A549 (cell line): ENCODE measurements at regions not wholly inside any gene's neighbourhood (a gene's known extent, or its start where the extent isn't known, plus 50 kb on each side); places are given as distances from the start of the nearest gene placed in this dataset.

ENCODE experiments used
- ATAC-seq, 2 experiments: fragments of 200-7000 bp in 1 of 2; fragments of >200 bp in 1 of 2; cut with Nextera tagmentation in 1 of 2; cut with Tn5 transposase in 1 of 2; 3 replicates each; pipeline versions ENCODE4 v1.8.0 to v1.9.1; 2018 to 2020; ENCODE audit warnings: mild to moderate bottlenecking in 1 of 2, moderate library complexity in 1 of 2
- CTCF ChIA-PET: fragments of 300-600 bp; sonication (Branson Sonifier 250); formaldehyde crosslinking; extraction: SDS; loops from one replicate; lab custom pipeline; 2021; ENCODE audit warnings: antibody characterized with exemption, inconsistent platforms; lab: Yijun Ruan, JAX
- POLR2A ChIA-PET: fragments of 350-600 bp; formaldehyde crosslinking; extraction: SDS; loops from one replicate; lab custom pipeline; 2021; ENCODE audit warnings: antibody characterized with exemption, inconsistent platforms; lab: Yijun Ruan, JAX
- DNase-seq, 2 experiments: peaks; one replicate each; pipeline versions ENCODE4 v3.0.0 to v3.0.0-alpha.2; 2011 to 2016; ENCODE audit warnings: low read depth in 1 of 2, low spot score in 1 of 2
- FAIRE-seq: peaks from 2 replicates; lab custom pipeline; 2011; peaks lifted over from hg19 to GRCh38; lab: Jason Lieb, UNC
- H3K27ac ChIP-seq, 2 experiments: fragments of >200 bp; sonication (Bioruptor Twin); formaldehyde crosslinking; 3 replicates each; pipeline ENCODE4 v1.5.1; 2016 to 2017
- H3K4me1 ChIP-seq: fragments of >200 bp; sonication (Bioruptor Twin); formaldehyde crosslinking; 3 replicates; pipeline ENCODE4 v1.6.1; 2016
- H3K4me2 ChIP-seq: fragments of >200 bp; sonication (Bioruptor Twin); formaldehyde crosslinking; 3 replicates; pipeline ENCODE4 v1.6.1; 2016
- H3K4me3 ChIP-seq: fragments of >200 bp; sonication (Bioruptor Twin); formaldehyde crosslinking; 3 replicates; pipeline ENCODE4 v1.5.1; 2016
- H3K9me3 ChIP-seq: fragments of >200 bp; sonication (Bioruptor Twin); formaldehyde crosslinking; 3 replicates; pipeline ENCODE4 v1.6.1; 2016
- BHLHE40 ChIP-seq: IDR thresholded peaks from 2 replicates; pipeline ENCODE4 v1.6.1; 2012; ENCODE audit warnings: low read depth, low read length, inconsistent platforms
- E2F6 ChIP-seq: IDR thresholded peaks from 2 replicates; pipeline ENCODE4 v1.6.1; 2012; ENCODE audit warnings: low read depth, borderline replicate concordance
- EHMT2 ChIP-seq: fragments of 200-600 bp; sonication (generic); IDR thresholded peaks from 2 replicates; pipeline ENCODE4 v1.6.1; 2016; ENCODE audit warnings: antibody characterized with exemption, low read depth, mild to moderate bottlenecking, moderate library complexity
- EP300 ChIP-seq, 2 experiments: fragments of >200 bp; sonication (Bioruptor Twin); formaldehyde crosslinking; IDR thresholded peaks; 2 replicates in 1 of 2; 3 replicates in 1 of 2; pipeline ENCODE4 v1.6.1; 2016 to 2017
- GATA3 ChIP-seq: IDR thresholded peaks from 2 replicates; pipeline ENCODE4 v1.6.1; 2012; ENCODE audit warnings: borderline replicate concordance
- HDAC2 ChIP-seq: fragments of 200-600 bp; sonication (generic); IDR thresholded peaks from 2 replicates; pipeline ENCODE4 v1.6.1; 2016
- HES2 ChIP-seq: fragments of >200 bp; sonication (Bioruptor Twin); formaldehyde crosslinking; IDR thresholded peaks from 2 replicates; pipeline ENCODE4 v1.6.1; 2016
- HOXB5 ChIP-seq: fragments of 250-450 bp; sonication (Bioruptor Pico); IDR thresholded peaks from 2 replicates; pipeline ENCODE4 v1.5.0; 2020; ENCODE audit warnings: mild to moderate bottlenecking, moderate library complexity
- JUNB ChIP-seq: fragments of >200 bp; sonication (Bioruptor Twin); formaldehyde crosslinking; IDR thresholded peaks from 2 replicates; pipeline ENCODE4 v1.6.1; 2016
- KDM5A ChIP-seq: fragments of 200-600 bp; sonication (generic); IDR thresholded peaks from 2 replicates; pipeline ENCODE4 v1.6.1; 2016; ENCODE audit warnings: antibody characterized with exemption, mild to moderate bottlenecking
- MAFK ChIP-seq: fragments of 450-650 bp; IDR thresholded peaks from 2 replicates; pipeline ENCODE4 v1.6.1; 2014; ENCODE audit not compliant: partially characterized antibody
- MAZ ChIP-seq: fragments of 150-350 bp; IDR thresholded peaks from 2 replicates; pipeline ENCODE4 v1.6.1; 2014; ENCODE audit warnings: antibody characterized with exemption, low read depth, low read length, borderline replicate concordance
- NFE2L2 ChIP-seq: fragments of 150-350 bp; conservative IDR thresholded peaks from 2 replicates; pipeline ENCODE4 v1.6.1; 2014; ENCODE audit warnings: low read length
- NPAS2 ChIP-seq: fragments of 250-450 bp; sonication (Bioruptor Pico); IDR thresholded peaks from 2 replicates; pipeline ENCODE4 v1.8.0; 2022; ENCODE audit warnings: mild to moderate bottlenecking, moderate library complexity, borderline replicate concordance
- PHF8 ChIP-seq: fragments of 200-600 bp; sonication (generic); IDR thresholded peaks from 2 replicates; pipeline ENCODE4 v1.6.1; 2016; ENCODE audit warnings: low read depth, mild to moderate bottlenecking, antibody characterized with exemption, moderate library complexity, borderline replicate concordance
- POLR2AphosphoS2 ChIP-seq: conservative IDR thresholded peaks from 2 replicates; pipeline ENCODE4 v1.6.1; 2012; ENCODE audit warnings: low read length, improper control_type of control experiment, inconsistent platforms
- RAD21 ChIP-seq, 2 experiments: fragments of >200 bp in 1 of 2; sonication (Bioruptor Twin) in 1 of 2; formaldehyde crosslinking in 1 of 2; IDR thresholded peaks in 1 of 2; conservative IDR thresholded peaks in 1 of 2; 2 replicates in 1 of 2; 3 replicates in 1 of 2; pipeline ENCODE4 v1.6.1; 2012 to 2018; ENCODE audit warnings: inconsistent platforms in 1 of 2
- RARB ChIP-seq: fragments of 250-450 bp; sonication (Bioruptor Pico); IDR thresholded peaks from 2 replicates; pipeline ENCODE4 v1.8.0; 2021; ENCODE audit warnings: mild to moderate bottlenecking, moderate library complexity
- RCOR1 ChIP-seq: fragments of 150-350 bp; IDR thresholded peaks from 2 replicates; pipeline ENCODE4 v1.6.1; 2014; ENCODE audit warnings: antibody characterized with exemption, low read length, low read depth
- REST ChIP-seq: fragments of 200-600 bp; sonication (generic); IDR thresholded peaks from 2 replicates; pipeline ENCODE4 v1.6.1; 2016; ENCODE audit warnings: antibody characterized with exemption, mild to moderate bottlenecking, moderate library complexity
- SREBF2 ChIP-seq: fragments of 450-650 bp; IDR thresholded peaks from 2 replicates; pipeline ENCODE4 v1.6.1; 2014; ENCODE audit warnings: mild to moderate bottlenecking, moderate library complexity
- TP53 ChIP-seq: fragments of 250-450 bp; sonication (Bioruptor Pico); IDR thresholded peaks from 2 replicates; pipeline ENCODE4 v1.5.0; 2021; ENCODE audit warnings: mild to moderate bottlenecking, moderate library complexity
- ZNF302 ChIP-seq: fragments of 250-450 bp; sonication (Bioruptor Pico); IDR thresholded peaks from 2 replicates; pipeline ENCODE4 v1.9.0; 2021; ENCODE audit warnings: inconsistent platforms, mild to moderate bottlenecking, moderate library complexity
- ZSCAN20 ChIP-seq: fragments of 250-450 bp; sonication (Bioruptor Pico); IDR thresholded peaks from 2 replicates; pipeline ENCODE4 v1.8.0; 2022; ENCODE audit warnings: mild to moderate bottlenecking, moderate library complexity
- WGBS: methylation state at CpG from one replicate; pipeline ENCODE4 v1.1.6; 2017; ENCODE audit errors: missing lambda C conversion rate; 5-methylcytosine and 5-hydroxymethylcytosine counted together
- TF ChIP-seq, protein P1 (sequence below): fragments of 250-450 bp; sonication (Bioruptor Pico); IDR thresholded peaks from 2 replicates; pipeline ENCODE4 v1.5.0; 2021; ENCODE audit warnings: mild to moderate bottlenecking, moderate library complexity, borderline replicate concordance
- TF ChIP-seq, protein P2 (sequence below): fragments of 450-650 bp; IDR thresholded peaks from 2 replicates; pipeline ENCODE4 v1.6.1; 2014; ENCODE audit warnings: antibody characterized with exemption

- TF ChIP-seq, protein P1, sequence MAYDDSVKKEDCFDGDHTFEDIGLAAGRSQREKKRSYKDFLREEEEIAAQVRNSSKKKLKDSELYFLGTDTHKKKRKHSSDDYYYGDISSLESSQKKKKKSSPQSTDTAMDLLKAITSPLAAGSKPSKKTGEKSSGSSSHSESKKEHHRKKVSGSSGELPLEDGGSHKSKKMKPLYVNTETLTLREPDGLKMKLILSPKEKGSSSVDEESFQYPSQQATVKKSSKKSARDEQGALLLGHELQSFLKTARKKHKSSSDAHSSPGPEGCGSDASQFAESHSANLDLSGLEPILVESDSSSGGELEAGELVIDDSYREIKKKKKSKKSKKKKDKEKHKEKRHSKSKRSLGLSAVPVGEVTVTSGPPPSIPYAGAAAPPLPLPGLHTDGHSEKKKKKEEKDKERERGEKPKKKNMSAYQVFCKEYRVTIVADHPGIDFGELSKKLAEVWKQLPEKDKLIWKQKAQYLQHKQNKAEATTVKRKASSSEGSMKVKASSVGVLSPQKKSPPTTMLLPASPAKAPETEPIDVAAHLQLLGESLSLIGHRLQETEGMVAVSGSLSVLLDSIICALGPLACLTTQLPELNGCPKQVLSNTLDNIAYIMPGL (CRISPR knock-in tag), result no peak
- no peak for TF ChIP-seq EHMT2
- no peak for TF ChIP-seq NPAS2 (CRISPR knock-in tag)
- TF ChIP-seq RARB (CRISPR knock-in tag), result no peak
- no peak for TF ChIP-seq HOXB5
Measured at GRCh38 chr10:65024886-65025285, 1503.7 kb downstream of the REEP3 start (continued).

- no peak for TF ChIP-seq KDM5A
- no peak for TF ChIP-seq RARB (CRISPR knock-in tag)
- TF ChIP-seq MAZ, result no peak
- no peak for TF ChIP-seq PHF8
- TF ChIP-seq POLR2AphosphoS2, result no peak
- no peak for TF ChIP-seq HOXB5
- TF ChIP-seq E2F6, result no peak
- no peak for TF ChIP-seq REST
- TF ChIP-seq BHLHE40, result no peak
- no peak for TF ChIP-seq NFE2L2
- no peak for TF ChIP-seq GATA3
- Histone ChIP-seq H3K9me3 (0 out of 3 replicates have a peak, but pooled peaks cover 1% of the 10 kb centered on the region), H3K27ac (no peak overlapping the region), H3K4me3 (no peak overlapping the region), H3K4me2 (no peak overlapping the region), H3K4me1 (no peaks in the 10 kb centered on the region)
- no peak for FAIRE-seq
- ChIA-PET POLR2A (no interaction called here), CTCF (no interaction called here)
- ATAC-seq, result no peak
- DNase-seq, result no peak
Measured at GRCh38 chr10:65030263-65030662, 1509.1 kb downstream of the REEP3 start.

DNA sequence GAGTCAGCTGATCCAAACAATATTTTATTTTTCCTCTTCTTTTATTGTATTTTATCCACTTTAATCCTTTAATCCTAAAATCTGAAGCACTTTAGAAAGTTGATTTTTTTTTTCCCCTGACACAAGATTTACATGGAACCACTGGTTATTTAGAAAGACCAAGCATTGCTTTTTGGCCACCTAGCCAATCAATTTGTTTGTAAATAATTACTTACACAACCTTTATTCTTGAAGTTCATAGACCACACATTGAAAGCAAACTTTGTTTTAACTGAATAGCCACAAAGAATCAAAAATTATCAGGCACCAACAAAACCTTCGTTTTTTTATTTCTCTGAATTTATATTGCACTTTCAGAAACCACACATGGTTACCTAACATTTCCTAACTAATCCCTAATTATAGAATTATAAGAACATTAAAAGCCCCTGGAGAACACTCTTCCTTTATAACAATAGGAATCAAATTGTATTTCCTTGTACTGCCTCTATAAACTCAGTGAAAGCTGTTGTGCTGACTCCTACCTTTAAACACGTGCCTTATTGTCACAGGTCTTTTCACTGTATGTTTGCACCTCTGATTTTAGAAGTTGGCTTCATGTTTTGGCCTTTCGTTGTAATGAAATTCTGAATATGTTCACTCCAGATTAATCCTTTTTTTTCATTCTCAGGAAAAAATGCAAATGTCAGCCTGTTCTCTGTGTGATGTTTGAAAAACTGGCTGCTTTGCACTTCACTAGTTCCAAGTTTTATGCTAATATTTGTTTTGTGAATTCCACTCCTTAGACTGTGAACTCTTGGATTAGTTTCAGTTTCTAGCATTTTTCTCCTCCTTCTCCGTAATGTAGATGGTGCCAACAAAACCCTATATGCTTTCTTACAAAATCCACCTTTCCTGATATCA is 1511.9 kb downstream of the REEP3 start:
- POLR2A ChIA-PET, result no interaction called here
- Histone ChIP-seq H3K9me3 (0 out of 3 replicates have a peak, but pooled peaks cover 2% of the 10 kb centered on the region), H3K27ac (no peak overlapping the region), H3K4me2 (no peak overlapping the region), H3K4me3 (no peak overlapping the region), H3K4me1 (no peaks in the 10 kb centered on the region)
- CTCF ChIA-PET, result no interaction called here
- no peak for ATAC-seq
- no peak for DNase-seq
- WGBS, result 4% methylated on average over 4 of the region's 4 CpGs
- FAIRE-seq, result no peak
- TF ChIP-seq GATA3 (no peak), ZNF302 (CRISPR knock-in tag) (no peak), SREBF2 (no peak), RAD21 (conservative IDR thresholded peaks at IDR 0.05 in 1 of 2, IDR thresholded peaks at IDR 0.05 in 1 of 2) (no peak), HDAC2 (no peak), MAFK (no peak), TP53 (CRISPR knock-in tag) (no peak), JUNB (no peak), NPAS2 (CRISPR knock-in tag) (no peak), HES2 (no peak), EP300 (IDR thresholded peaks at IDR 0.05) (no peak), ZSCAN20 (CRISPR knock-in tag) (no peak), RCOR1 (no peak)
- TF ChIP-seq, protein P2, sequence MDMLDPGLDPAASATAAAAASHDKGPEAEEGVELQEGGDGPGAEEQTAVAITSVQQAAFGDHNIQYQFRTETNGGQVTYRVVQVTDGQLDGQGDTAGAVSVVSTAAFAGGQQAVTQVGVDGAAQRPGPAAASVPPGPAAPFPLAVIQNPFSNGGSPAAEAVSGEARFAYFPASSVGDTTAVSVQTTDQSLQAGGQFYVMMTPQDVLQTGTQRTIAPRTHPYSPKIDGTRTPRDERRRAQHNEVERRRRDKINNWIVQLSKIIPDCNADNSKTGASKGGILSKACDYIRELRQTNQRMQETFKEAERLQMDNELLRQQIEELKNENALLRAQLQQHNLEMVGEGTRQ, result no peak
- TF ChIP-seq, protein P1 (CRISPR knock-in tag), result no peak
